ENCODE measurements at regions not wholly inside any gene's neighbourhood (a gene's known extent, or its start where the extent isn't known, plus 50 kb on each side); places are given as distances from the start of the nearest gene placed in this dataset.

DNA sequence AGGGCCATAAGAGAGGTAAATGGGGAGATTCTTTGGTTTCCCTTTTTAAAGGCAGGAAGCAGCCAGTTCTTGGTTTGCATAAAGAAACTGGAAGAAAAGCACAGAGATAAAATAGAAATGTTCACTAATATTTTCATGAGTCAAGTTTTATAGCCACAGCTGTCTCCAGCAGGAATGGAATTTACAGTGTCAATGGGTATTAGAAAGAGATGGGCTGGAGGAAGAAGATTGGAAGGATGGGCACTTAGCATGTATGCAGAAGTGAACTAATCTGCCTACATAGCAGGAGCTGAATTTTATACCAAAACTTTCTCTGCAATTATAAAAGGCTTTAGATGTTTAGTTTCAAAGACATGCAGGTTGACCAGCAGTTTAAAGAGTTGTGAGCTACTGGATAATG is 521.9 kb upstream of the GOLIM4 start:
- H3K4me3 ChIP-seq = no peak overlapping the region
- no peak overlapping the region for H3K27ac ChIP-seq

- H3K27ac ChIP-seq = no peak overlapping the region
Observed at GRCh38 chr3:168616915-168617314, 521.2 kb upstream of the GOLIM4 start.

GRCh38 chr3:168615493-168616020 is 519.8 kb upstream of the GOLIM4 start:
- Histone ChIP-seq H3K4me3 (no peak overlapping the region), H3K27ac (no peak overlapping the region)

More at GRCh38 chr3:168616915-168617314, 521.2 kb upstream of the GOLIM4 start:
- no peak overlapping the region for H3K4me3 ChIP-seq

- Histone ChIP-seq H3K27ac (no peak overlapping the region), H3K4me3 (no peak overlapping the region)
Observed at GRCh38 chr3:168613151-168613550, 517.4 kb upstream of the GOLIM4 start.

DNA sequence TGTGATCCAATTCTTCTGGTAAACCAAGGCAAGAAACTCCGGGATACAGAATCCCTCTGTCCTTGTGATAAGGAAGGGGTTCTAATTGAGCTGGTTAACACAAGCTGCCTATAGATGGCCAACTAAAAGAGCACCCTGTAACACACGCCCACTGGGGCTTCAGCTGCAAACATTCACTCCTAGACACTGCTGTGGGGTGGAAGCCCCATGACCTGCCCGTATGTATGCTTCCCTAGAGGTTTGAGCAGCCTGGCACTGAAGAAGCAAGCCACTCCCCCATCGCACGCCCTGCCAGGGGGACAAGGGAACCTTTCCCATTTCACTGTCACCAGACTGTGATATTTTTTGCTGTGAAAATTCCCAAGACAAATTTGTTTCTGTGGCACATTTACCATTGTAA is 516.9 kb upstream of the GOLIM4 start:
- H3K4me3 ChIP-seq = no peak overlapping the region
- H3K27ac ChIP-seq = no peak overlapping the region

DNA sequence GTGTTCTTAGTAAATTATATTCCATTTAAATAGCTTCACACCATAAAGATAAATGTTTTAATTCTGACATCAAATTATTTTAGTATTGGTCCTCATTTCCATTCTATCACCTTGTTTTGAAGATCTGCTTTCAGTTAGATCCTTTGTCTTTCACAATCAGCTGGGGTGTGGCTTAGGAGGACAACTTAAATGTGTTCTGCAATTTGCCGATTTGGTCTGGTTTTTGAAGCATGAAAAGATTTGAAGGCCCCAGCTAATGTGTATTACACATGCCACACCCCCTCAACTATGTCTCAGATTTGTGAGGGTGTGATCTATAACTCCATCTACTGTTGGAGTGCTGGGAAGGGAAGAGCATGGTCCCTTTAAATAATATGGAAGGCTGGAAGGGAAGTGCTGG is 516.1 kb upstream of the GOLIM4 start:
- H3K4me3 ChIP-seq = no peak overlapping the region
- H3K27ac ChIP-seq = no peak overlapping the region

GRCh38 chr3:168608926-168609325 is 513.2 kb upstream of the GOLIM4 start:
- H3K4me3 ChIP-seq = no peak overlapping the region
- H3K27ac ChIP-seq = no peak overlapping the region

GRCh38 chr3:168604767-168605166 is 509.0 kb upstream of the GOLIM4 start:
- H3K4me3 ChIP-seq = no peak overlapping the region
- H3K27ac ChIP-seq = peak overlapping the region in 2 of 21 experiments; percentile 36 to 56

DNA sequence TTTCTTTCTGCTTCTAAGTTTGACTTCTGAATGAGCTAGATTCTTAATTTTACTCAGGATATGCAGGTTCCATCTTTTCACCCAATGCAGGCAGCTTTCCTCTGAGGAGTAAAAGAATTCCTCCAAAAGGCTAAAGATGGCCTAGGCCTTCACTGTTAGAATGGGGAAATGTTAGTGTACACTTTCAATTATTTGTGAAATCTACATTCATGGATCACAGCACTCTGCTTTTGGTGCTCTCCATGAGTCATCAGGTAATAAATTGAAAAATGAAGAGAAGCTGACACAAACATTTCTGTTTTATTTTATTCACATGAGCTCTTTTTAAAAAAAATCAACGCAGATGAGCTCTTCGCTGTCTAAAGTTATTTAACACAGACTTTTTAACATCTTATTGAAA is 502.5 kb upstream of the GOLIM4 start:
- H3K27ac ChIP-seq = no peak overlapping the region

DNA sequence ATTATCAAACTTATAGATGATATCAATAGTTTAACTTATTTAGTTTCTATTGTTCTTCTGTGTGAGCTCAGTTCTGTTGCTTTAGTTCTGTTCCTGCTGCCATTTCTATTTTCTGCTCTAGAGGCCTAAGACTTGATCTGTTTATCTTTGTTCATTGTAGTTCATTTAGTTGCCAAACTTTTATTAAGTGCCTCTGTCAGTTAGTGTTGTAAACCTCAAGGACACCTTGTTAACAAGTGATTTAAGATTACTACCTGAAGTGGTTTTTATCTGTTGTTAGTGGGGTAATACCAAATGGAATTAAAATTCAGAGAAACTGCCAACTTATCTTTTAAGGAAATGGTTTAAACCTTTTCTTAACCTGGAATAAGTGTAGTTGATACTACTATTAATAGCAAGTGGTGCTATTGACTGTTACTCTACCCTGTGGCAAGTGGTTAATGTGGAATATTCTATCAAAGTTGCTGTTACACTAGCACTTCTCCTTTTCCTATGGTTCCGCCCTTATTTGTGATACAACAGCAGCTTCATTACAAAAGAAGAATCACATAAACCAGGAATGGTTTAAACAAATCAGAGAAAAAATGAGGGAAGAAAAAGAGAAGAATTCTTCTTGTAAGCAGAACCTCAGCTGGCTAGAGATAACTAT is 500.6 kb upstream of the GOLIM4 start:
- Histone ChIP-seq H3K27ac (no peak overlapping the region), H3K4me3 (no peak overlapping the region)

More for the DNA sequence above, 502.5 kb upstream of the GOLIM4 start:
- no peak overlapping the region for H3K4me3 ChIP-seq

DNA sequence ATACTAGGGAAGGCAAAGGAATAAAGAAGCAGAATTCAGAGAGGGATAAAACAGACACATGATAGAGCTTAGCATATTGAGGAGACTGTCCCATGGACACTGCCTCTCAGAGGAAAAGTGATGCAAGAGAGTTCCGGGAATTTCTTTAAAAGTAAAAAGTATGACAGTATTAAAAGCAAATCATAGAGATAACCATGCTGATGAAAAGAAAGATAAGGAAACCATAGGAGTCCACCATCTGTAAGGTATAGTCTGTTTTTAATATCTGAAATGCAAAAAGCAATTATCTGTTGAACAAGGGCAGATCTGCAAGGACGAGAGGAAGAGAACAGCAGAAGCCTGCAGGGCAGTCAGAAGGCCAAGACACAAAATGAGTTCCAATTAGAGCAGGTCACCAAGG is 495.9 kb upstream of the GOLIM4 start:
- H3K27ac ChIP-seq = no peak overlapping the region
- no peak overlapping the region for H3K4me3 ChIP-seq

GRCh38 chr3:168589376-168589775 is 493.7 kb upstream of the GOLIM4 start:
- H3K27ac ChIP-seq = no peak overlapping the region
- no peak overlapping the region for H3K4me3 ChIP-seq

DNA sequence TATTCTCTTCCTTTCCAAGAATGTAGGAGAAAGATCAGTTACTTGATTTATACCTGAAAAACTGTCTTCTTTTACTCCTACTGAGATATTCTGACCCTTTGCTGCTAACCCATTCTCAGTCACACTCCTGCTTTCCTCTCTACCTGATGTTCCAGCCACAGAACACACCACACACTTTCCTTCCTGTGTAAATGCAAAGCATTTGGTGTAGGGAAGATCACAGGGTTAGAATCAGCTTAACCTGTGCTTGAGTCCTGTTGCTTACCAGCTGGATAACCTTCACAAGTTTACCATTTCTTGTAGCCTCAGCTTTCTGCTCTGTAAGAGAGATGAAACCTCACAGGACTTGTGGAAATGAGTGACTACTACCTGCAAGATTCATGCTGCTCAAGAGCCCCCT is 489.8 kb upstream of the GOLIM4 start:
- Histone ChIP-seq H3K4me3 (no peak overlapping the region), H3K27ac (no peak overlapping the region)

DNA sequence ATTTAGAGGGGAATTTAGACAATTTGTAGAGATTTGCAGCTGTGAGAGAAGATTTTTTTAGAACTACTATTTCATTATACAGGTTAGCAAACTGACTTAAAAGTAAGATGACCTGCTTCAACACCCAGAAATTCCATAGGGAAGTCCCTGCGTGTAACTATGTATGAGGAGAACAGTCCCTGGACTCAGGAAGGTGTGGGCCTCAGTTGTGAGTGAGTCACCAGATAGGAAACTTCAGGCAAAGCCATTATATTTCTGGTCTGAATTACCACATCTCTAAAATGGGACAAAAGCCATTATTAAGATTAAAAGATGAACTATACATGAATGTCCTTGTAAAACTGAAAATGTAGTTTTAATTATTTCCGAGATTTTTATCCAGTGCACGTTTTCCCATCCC is 488.3 kb upstream of the GOLIM4 start:
- no peak overlapping the region for H3K27ac ChIP-seq
- no peak overlapping the region for H3K4me3 ChIP-seq

DNA sequence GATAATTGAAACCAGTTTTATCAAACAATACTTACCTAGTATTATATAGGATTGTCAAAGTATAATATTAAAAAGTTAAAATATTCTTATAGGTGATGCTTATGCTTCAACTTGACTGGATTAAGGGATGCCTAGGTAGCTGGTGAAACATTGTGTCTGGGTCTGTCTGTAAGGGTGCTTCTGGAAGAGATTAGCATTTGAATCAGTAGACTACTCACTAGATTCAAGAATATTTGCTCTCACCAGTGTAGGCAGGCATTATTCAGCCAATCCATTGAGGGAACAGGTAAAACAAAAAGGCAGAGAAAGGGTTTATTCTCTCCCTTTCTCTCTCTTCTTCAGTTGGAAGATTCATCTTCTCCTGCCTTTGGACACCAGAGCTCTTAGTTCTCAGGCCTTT is 486.8 kb upstream of the GOLIM4 start:
- Histone ChIP-seq H3K4me3 (no peak overlapping the region), H3K27ac (no peak overlapping the region)

DNA sequence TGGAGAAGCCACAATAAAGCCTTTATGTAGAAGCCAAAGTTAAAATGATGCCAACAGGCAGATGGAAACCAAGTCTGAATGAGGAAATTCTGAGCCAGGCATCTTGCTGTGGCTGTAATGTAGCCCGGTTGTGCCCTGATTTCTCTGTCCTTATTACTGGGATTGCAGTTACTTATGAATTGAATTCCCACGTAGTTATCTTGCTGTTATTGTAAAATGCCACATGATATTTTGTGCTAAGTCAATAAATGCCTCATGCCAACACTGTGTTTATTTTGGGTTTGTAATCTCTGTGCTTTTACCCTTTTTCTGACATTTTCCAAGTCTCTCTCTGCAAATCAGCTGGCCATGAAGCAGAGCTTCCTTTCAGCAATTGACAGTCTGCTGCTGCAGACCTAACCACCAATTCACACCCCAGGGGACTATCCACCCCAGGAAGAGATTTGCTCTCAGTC is 486.1 kb upstream of the GOLIM4 start:
- Histone ChIP-seq H3K27ac (no peak overlapping the region), H3K4me3 (no peak overlapping the region)

DNA sequence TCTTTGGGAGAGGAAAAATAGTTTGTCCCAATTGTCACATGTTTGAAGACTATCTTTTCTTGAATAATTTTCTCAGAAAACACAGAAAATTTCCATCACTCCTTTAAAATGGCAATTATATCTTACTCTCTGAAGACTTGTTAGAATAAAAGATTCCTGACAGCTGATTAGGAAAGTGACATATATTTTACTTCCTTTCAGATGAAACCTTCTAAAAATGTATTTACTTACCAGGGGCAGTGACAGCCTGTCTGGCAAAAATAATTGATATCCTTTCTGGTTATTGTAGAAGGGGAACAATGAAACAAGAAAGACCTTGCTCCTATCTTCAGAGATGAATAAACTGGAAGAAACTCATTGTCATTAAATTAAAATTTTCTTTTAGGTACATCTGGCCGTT is 483.3 kb upstream of the GOLIM4 start:
- Histone ChIP-seq H3K4me3 (no peak overlapping the region), H3K27ac (no peak overlapping the region)

DNA sequence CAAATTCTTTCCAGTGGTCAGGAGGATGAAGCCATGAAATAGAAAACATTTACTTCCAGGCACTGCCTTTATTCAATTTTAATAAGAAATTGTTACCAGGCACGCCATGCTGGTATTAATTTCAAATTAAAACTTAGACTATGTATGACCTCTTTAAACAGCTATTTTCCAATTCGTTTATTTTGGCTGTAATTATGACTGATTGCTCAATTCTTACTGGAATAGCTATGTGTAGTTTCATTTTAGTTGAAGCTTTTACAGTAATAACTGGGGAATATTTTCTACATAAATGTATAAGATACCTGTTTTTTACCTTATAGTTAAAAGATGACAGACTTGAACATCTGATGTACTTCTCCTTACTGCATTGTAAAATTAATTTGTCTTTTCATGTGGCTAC is 480.0 kb upstream of the GOLIM4 start:
- H3K4me3 ChIP-seq = no peak overlapping the region
- H3K27ac ChIP-seq = no peak overlapping the region

DNA sequence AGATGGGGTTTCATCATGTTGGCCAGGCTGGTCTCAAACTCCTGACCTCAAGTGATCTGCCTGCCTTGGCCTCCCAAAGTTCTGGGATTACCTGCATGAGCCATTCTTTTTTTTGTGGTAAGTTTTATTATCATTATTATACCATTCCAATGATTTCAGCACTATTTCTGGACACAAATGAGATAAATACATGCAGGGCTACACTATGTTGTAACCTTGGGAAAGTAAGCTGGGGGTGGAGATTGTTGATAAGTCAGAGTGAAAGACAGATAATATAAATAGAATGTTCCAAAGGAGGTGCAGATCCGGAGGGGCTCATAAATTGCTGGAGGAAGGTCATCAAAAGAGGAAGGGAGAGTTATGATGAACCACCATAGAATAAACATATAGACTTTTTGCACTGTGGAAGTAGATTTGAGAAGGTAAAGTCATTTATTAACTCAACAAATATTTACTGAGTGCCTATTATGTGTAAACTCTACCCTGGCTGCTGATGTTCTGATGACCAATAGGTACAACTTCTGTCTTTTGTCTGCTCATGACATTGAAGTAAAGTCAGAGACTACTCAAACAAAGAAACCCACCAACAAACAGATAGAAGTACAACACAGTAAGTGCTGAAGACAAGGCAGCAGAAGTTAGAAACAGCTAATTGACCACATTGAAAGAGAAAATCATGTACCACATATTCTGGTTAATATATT is 478.9 kb upstream of the GOLIM4 start:
- Histone ChIP-seq H3K27ac (no peak overlapping the region), H3K4me3 (no peak overlapping the region)

GRCh38 chr3:168570404-168571155 is 474.9 kb upstream of the GOLIM4 start:
- Histone ChIP-seq H3K27ac (no peak overlapping the region), H3K4me3 (no peak overlapping the region)

Data from skin epidermis (tissue), 12 donors.